Epithelial cell of proximal tubule (primary cell): ENCODE measurements at regions not wholly inside any gene's neighbourhood (a gene's known extent, or its start where the extent isn't known, plus 50 kb on each side); places are given as distances from the start of the nearest gene placed in this dataset.

ENCODE experiments used
- DNase-seq: peaks from one replicate; pipeline ENCODE4 v3.0.0-alpha.2; 2011; ENCODE audit warnings: low read depth
- H3K4me3 ChIP-seq: 2 replicates; pipeline ENCODE4 v1.5.1; 2011; ENCODE audit warnings: low read depth, mild to moderate bottlenecking, low read length
- CTCF ChIP-seq: conservative IDR thresholded peaks from 2 replicates; pipeline ENCODE4 v1.5.1; 2012; ENCODE audit warnings: low read depth, mild to moderate bottlenecking, low read length

GRCh38 chr6:8207869-8208191 is 105.5 kb upstream of the EEF1E1 start:
- DNase-seq, result no peak
- TF ChIP-seq CTCF, result no peak
- no peak overlapping the region for H3K4me3 ChIP-seq

- no peak overlapping the region for H3K4me3 ChIP-seq
- DNase-seq, result no peak
- no peak for TF ChIP-seq CTCF
Observed at GRCh38 chr6:8207191-8207868, 105.0 kb upstream of the EEF1E1 start.

GRCh38 chr6:8203337-8203736 is 101.0 kb upstream of the EEF1E1 start:
- no peak for DNase-seq
- no peak overlapping the region for H3K4me3 ChIP-seq
- no peak for TF ChIP-seq CTCF

GRCh38 chr6:8201679-8202078 is 99.3 kb upstream of the EEF1E1 start:
- DNase-seq, result no peak
- no peak for TF ChIP-seq CTCF
- no peak overlapping the region for H3K4me3 ChIP-seq

GRCh38 chr6:8200255-8200654 is 97.9 kb upstream of the EEF1E1 start:
- TF ChIP-seq CTCF, result no peak
- H3K4me3 ChIP-seq, result no peak overlapping the region
- no peak for DNase-seq

GRCh38 chr6:8195714-8196102 is 93.4 kb upstream of the EEF1E1 start:
- no peak for TF ChIP-seq CTCF
- DNase-seq, result no peak
- no peak overlapping the region for H3K4me3 ChIP-seq

GRCh38 chr6:8195040-8195713 is 92.8 kb upstream of the EEF1E1 start:
- no peak for DNase-seq
- TF ChIP-seq CTCF, result peak; percentile 34
- H3K4me3 ChIP-seq, result no peak overlapping the region
